T follicular helper cell (primary cell): ENCODE measurements at regions not wholly inside any gene's neighbourhood (a gene's known extent, or its start where the extent isn't known, plus 50 kb on each side); places are given as distances from the start of the nearest gene placed in this dataset.

Experiments used
- DNase-seq: peaks from one replicate; pipeline ENCODE4 v3.0.0-alpha.2; 2020; ENCODE audit warnings: low read depth

GRCh38 chr4:62896721-62897120 lies 1512.5 kb downstream of the TECRL start:
- no peak for DNase-seq

GRCh38 chr4:62881901-62882300 lies 1527.3 kb downstream of the TECRL start:
- no peak for DNase-seq

- no peak for DNase-seq
Observed at GRCh38 chr4:62881210-62881609, 1528.0 kb downstream of the TECRL start.

- no peak for DNase-seq
Observed at GRCh38 chr4:62872856-62873255, 1536.4 kb downstream of the TECRL start.

- DNase-seq = no peak
Observed at GRCh38 chr4:62871078-62871477, 1538.2 kb downstream of the TECRL start.

- no peak for DNase-seq
Observed at GRCh38 chr4:62870451-62870850, 1538.8 kb downstream of the TECRL start.

- DNase-seq = no peak
Observed at GRCh38 chr4:62865261-62865660, 1544.0 kb downstream of the TECRL start.

GRCh38 chr4:62849696-62850095 lies 1559.6 kb downstream of the TECRL start:
- no peak for DNase-seq

- DNase-seq = no peak
Observed at GRCh38 chr4:62835631-62836030, 1573.6 kb downstream of the TECRL start.

GRCh38 chr4:62822306-62822705 lies 1586.9 kb downstream of the TECRL start:
- no peak for DNase-seq

GRCh38 chr4:62816566-62816965 lies 1592.7 kb downstream of the TECRL start:
- no peak for DNase-seq

- no peak for DNase-seq
Observed at GRCh38 chr4:62814510-62815047, 1594.7 kb downstream of the TECRL start.

- DNase-seq = no peak
Observed at GRCh38 chr4:62806816-62807215, 1602.4 kb downstream of the TECRL start.

- DNase-seq = no peak
Observed at GRCh38 chr4:62804075-62804474, 1603.9 kb downstream of the ADGRL3 start.

- no peak for DNase-seq
Observed at GRCh38 chr4:62797221-62797620, 1597.1 kb downstream of the ADGRL3 start.

GRCh38 chr4:62791386-62791785 lies 1591.3 kb downstream of the ADGRL3 start:
- no peak for DNase-seq

- DNase-seq = no peak
Observed at GRCh38 chr4:62771983-62772557, 1571.9 kb downstream of the ADGRL3 start.

- DNase-seq = no peak
Observed at GRCh38 chr4:62740296-62740695, 1540.2 kb downstream of the ADGRL3 start.

GRCh38 chr4:62717154-62717553 lies 1517.0 kb downstream of the ADGRL3 start:
- DNase-seq = no peak

- DNase-seq = no peak
Observed at GRCh38 chr4:62711575-62711974, 1511.4 kb downstream of the ADGRL3 start.

GRCh38 chr4:62709618-62710252 lies 1509.6 kb downstream of the ADGRL3 start:
- no peak for DNase-seq

- DNase-seq = no peak
Observed at GRCh38 chr4:62706423-62706822, 1506.3 kb downstream of the ADGRL3 start.

- DNase-seq = no peak
Observed at GRCh38 chr4:62683799-62684566, 1483.9 kb downstream of the ADGRL3 start.
